GM12873 (cell line): ENCODE measurements at regions not wholly inside any gene's neighbourhood (a gene's known extent, or its start where the extent isn't known, plus 50 kb on each side); places are given as distances from the start of the nearest gene placed in this dataset.

Experiments used
- TF ChIP-seq, protein P1 (sequence below): IDR thresholded peaks from 2 replicates; pipeline ENCODE4 v1.5.1; 2012; ENCODE audit warnings: low read depth, mild to moderate bottlenecking, moderate library complexity, low read length, control low read depth; ENCODE audit not compliant: insufficient read depth; ENCODE audit errors: missing control alignments

DNA sequence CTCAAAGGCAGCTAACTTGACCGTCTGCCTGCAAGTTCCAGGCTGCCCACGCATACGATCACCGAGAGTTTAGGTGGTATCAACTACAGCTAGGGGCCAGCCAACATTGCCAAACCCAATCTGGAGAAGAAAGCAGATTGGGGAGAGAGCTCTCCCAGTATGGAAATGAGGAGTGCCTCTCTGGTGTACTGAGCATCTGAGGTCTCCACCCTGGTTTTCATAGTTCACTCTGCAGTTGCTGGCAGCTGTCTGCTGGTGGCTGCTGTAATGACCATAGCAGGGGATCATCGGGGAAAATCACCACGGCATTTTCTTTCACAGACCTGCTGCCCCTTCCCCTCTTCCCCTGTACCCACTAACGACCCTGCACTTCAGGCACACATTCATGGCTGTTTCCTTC lies 201.7 kb downstream of the NUFIP1 start:
- TF ChIP-seq, protein P1, sequence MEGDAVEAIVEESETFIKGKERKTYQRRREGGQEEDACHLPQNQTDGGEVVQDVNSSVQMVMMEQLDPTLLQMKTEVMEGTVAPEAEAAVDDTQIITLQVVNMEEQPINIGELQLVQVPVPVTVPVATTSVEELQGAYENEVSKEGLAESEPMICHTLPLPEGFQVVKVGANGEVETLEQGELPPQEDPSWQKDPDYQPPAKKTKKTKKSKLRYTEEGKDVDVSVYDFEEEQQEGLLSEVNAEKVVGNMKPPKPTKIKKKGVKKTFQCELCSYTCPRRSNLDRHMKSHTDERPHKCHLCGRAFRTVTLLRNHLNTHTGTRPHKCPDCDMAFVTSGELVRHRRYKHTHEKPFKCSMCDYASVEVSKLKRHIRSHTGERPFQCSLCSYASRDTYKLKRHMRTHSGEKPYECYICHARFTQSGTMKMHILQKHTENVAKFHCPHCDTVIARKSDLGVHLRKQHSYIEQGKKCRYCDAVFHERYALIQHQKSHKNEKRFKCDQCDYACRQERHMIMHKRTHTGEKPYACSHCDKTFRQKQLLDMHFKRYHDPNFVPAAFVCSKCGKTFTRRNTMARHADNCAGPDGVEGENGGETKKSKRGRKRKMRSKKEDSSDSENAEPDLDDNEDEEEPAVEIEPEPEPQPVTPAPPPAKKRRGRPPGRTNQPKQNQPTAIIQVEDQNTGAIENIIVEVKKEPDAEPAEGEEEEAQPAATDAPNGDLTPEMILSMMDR = no peak

DNA sequence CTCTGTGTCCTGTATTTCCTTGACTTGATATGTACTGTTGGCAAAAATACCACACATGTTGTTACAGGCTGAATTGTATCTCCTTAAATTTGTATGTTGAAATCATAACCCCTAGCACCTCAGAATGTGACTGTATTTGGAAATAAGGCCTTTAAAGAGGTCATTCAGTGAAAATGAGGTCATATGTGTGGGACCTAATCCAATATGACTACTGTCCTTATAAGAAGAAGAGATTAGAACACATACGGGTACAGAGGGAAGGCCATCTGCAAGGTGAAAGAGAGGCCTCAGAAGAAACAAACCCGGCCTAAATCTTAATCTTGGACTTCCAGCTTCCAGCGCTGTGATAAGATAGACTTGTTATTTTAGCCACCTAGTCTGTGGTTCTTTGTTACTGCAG lies 202.5 kb downstream of the NUFIP1 start:
- TF ChIP-seq, protein P1 = no peak

DNA sequence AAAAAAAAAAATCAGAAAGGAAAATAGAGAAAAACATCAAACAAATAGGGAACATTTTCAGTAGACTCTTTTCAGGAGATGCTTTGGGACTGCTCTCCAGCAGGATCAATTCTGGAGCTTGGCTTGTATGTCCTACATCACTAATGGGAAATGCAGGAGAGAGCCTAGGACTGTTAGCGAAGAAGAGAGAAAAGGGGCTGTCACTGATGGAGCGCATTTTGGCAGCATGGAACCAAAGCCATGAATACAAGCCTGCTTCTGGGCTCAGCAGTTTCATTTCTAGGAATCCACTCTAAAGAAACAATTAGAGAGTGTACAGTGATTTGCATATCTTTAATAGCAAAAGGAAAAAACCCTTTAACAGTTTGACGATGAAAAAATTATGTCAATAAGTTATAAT lies 203.9 kb downstream of the NUFIP1 start:
- TF ChIP-seq, protein P1 = no peak

DNA sequence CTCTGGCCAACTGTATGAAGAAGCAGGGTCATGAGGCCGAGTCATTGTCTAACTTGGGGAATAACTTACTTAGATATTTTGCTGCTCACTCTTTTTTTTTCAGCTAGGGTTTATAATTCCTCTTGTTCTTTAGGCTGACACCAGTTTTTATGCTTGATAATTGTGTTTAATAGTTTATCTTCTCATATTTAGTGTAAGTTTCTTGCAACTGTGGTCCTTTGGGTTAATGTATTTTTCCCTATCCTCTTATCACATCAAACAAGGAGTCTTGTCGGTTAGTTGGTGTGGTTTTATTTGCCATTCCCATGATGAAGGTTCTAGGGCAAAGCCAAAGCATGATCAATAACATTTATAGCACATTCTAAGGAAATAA lies 204.6 kb downstream of the NUFIP1 start:
- TF ChIP-seq, protein P1 = no peak

DNA sequence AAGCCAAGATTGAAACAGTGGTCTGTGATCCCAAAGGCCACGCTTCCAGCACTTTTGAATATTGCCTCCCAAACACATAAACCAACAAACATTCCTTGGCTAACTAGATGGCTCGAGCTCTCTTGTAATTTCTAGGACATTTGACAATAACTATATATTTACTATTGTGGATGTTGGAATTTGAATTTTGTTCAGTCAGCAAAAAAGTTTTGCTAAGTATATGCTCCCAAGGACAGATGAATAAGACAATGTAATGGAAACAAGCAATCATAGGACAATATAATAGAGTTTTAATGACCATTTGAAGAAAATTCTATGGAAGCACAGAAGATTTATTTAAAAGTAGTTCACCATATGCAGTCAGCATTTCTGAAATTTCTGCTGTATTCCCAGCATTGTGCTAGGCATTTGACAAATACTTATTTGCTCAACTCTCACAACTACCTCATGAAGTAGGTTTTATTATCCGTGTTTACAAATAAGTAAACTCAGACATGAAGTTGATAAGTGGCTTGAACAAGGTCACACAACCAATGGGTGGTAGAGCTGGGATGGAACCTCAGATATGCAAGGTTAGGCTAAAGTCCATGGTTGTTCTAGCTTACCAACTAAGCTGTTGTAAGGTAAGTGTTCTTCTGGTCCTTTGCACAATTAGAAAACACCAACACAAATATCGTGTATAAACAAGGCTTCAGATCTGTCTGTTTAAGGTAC lies 205.1 kb downstream of the NUFIP1 start:
- TF ChIP-seq, protein P1 = no peak

DNA sequence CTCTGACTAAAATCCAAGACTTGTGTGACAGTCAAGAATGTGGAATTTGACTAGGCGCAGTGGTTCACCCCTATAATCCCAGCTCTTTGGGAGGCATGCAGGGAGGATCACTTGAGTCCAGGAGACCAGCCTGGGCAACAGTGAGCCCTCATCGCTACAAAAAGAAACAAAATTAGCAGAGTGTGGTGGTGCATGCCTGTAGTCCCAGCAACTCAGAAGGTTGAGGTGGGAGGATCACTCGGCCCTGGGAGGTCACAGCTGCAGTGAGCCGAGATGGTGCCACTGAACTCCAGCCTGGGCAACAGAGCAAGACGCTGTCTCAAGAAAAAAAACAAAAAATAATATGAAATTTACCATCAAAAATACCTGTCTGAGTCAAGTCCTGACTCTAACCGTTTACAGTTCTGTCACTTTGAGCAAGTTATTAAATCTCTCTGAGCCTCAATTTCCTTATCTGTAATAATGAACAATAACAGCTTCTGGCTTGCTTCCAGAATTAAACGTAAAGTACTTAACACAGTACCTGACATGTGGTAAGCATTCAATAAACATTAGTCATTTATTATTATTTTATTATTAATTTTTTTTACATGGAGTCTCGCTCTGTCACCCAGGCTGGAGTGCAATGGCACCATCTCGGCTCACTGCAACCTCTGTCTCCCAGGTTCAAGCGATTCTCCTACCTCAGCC lies 204.6 kb upstream of the TSC22D1 start:
- TF ChIP-seq, protein P1 = no peak

DNA sequence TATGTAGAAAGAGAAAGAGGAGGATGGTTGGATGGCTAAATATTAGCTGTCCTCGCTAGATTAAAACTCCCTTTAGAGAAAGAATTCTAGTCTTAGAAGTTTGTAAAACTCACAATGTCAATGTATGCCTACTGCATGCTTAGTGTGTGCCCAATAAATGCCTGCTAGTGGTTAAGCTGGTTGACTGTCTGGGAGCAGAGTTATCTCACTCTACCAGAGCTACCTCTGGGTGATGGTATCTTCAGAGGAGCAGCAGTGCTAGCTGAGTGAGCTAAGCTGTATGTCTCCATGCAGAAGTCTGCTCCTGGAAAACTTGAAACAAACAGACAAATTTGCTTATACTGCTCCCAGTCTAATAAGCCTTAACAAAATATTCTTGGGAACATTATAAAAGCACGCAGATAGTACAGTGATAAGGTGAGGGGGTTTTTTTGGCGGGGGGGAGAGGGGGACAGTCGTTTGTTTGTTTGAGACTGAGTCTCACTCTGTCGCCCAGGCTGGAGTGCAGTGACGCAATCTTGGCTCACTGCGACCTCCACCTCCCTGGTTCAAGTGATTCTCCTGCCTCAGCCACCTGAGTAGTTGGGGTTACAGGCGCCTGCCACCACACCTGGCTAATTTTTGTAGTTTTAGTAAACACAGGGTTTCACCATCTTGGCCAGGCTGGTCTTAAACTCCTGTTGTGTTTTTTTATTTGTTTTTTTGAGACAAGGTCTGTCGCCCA lies 202.8 kb upstream of the TSC22D1 start:
- TF ChIP-seq, protein P1 = no peak
